HCT116 (cell line): ENCODE measurements at regions not wholly inside any gene's neighbourhood (a gene's known extent, or its start where the extent isn't known, plus 50 kb on each side); places are given as distances from the start of the nearest gene placed in this dataset.

Experiments used
- ATAC-seq: fragments of 200-7000 bp; cut with Tn5 transposase; 2 replicates; pipeline ENCODE4 v1.9.1; 2020; ENCODE audit warnings: mild to moderate bottlenecking, moderate library complexity
- BruUV-seq: library from RNA; stranded (reverse); fragments of 400-500 nt; replicated peaks from 2 replicates; lab custom pipeline; 2021; lab: Mats Ljungman, UMichigan
- CTCF ChIA-PET: fragments of 300-600 bp; sonication (Branson Sonifier 250); formaldehyde crosslinking; loops from one replicate; lab custom pipeline; 2021; ENCODE audit warnings: antibody characterized with exemption; lab: Charles Lee
- POLR2A ChIA-PET: fragments of 300-600, 350-600 bp; sonication (Branson Sonifier 250); formaldehyde crosslinking; loops from one replicate; lab custom pipeline; 2021; ENCODE audit warnings: antibody characterized with exemption; lab: Charles Lee
- RAD21 ChIA-PET, 2 experiments: fragments of 300-600 bp; sonication (Branson Sonifier 250); formaldehyde crosslinking; loops; one replicate each; lab custom pipeline; 2023; ENCODE audit warnings: low total read pairs in 2 of 2; ENCODE audit not compliant: uncharacterized antibody in 2 of 2, unreplicated experiment in 2 of 2, low non-redundant PET in 1 of 2; lab: Charles Lee
- DNase-seq: peaks from one replicate; pipeline ENCODE4 v3.0.0-alpha.2; 2010; ENCODE audit warnings: low read depth, low spot score
- H2AFZ ChIP-seq: fragments of 200-600 bp; shearing (Covaris generic), sonication (generic); 2 replicates; pipeline ENCODE4 v1.6.1; 2017; ENCODE audit warnings: low read depth, mixed run types, mixed read lengths, antibody characterized with exemption, low read length; ENCODE audit not compliant: poor library complexity, severe bottlenecking
- H3K27ac ChIP-seq: 2 replicates; pipeline ENCODE4 v1.5.1; 2012; ENCODE audit warnings: low read depth, low read length
- H3K27me3 ChIP-seq: fragments of 200-600 bp; sonication (generic); 2 replicates; pipeline ENCODE4 v1.6.1; 2016; ENCODE audit warnings: mixed run types, low read length, mixed read lengths; ENCODE audit not compliant: insufficient read depth
- H3K36me3 ChIP-seq, 2 experiments: fragments of 200-500 bp in 1 of 2; fragments of 200-600 bp in 1 of 2; sonication (Bioruptor generic) in 1 of 2; sonication (generic) in 1 of 2; 2 replicates each; pipeline versions ENCODE4 v1.5.1 to v1.6.1; 2014 to 2016; ENCODE audit warnings: low read length in 2 of 2, inconsistent platforms in 1 of 2, mixed read lengths in 1 of 2, mixed run types in 1 of 2; ENCODE audit not compliant: insufficient read depth in 2 of 2, control insufficient read depth in 1 of 2
- H3K4me1 ChIP-seq, 2 experiments: fragments of 200-600 bp in 1 of 2; sonication (generic) in 1 of 2; 2 replicates each; pipeline versions ENCODE4 v1.5.1 to v1.6.1; 2012 to 2017; ENCODE audit warnings: low read length in 2 of 2, inconsistent platforms in 1 of 2, mild to moderate bottlenecking in 1 of 2, mixed read lengths in 1 of 2, mixed run types in 1 of 2, moderate library complexity in 1 of 2; ENCODE audit not compliant: insufficient read depth in 2 of 2, control insufficient read depth in 1 of 2
- H3K4me2 ChIP-seq: fragments of 200-600 bp; sonication (generic); 2 replicates; pipeline ENCODE4 v1.6.1; 2017; ENCODE audit warnings: mixed run types, low read length, mixed read lengths
- H3K4me3 ChIP-seq, 2 experiments: fragments of 200-600 bp in 1 of 2; sonication (generic) in 1 of 2; replicated peaks in 1 of 2; 2 replicates each; pipeline ENCODE4 v1.5.1; 2011 to 2016; ENCODE audit warnings: low read length in 2 of 2, control low read depth in 1 of 2, low read depth in 1 of 2, mild to moderate bottlenecking in 1 of 2, mixed read lengths in 1 of 2, mixed run types in 1 of 2
- H3K79me2 ChIP-seq: fragments of 200-600 bp; sonication (generic); 2 replicates; pipeline ENCODE4 v1.6.1; 2017; ENCODE audit warnings: mild to moderate bottlenecking, mixed run types, low read length, moderate library complexity, mixed read lengths; ENCODE audit not compliant: insufficient read depth
- H3K9ac ChIP-seq: fragments of 200-600 bp; sonication (generic); 2 replicates; pipeline ENCODE4 v1.6.1; 2016; ENCODE audit warnings: low read length, mixed read lengths
- H3K9me2 ChIP-seq: fragments of 200-600 bp; sonication (generic), shearing (Covaris generic); 2 replicates; pipeline ENCODE4 v1.6.1; 2017; ENCODE audit warnings: mixed run types, mild to moderate bottlenecking, moderate library complexity; ENCODE audit not compliant: insufficient read depth
- H3K9me3 ChIP-seq, 2 experiments: fragments of 200-500 bp in 1 of 2; fragments of 200-600 bp in 1 of 2; sonication (Bioruptor generic) in 1 of 2; sonication (generic) in 1 of 2; 2 replicates each; pipeline ENCODE4 v1.6.1; 2014 to 2017; ENCODE audit warnings: low read length in 2 of 2, mixed read lengths in 2 of 2, inconsistent platforms in 1 of 2, low read depth in 1 of 2, mild to moderate bottlenecking in 1 of 2, mixed run types in 1 of 2, moderate library complexity in 1 of 2; ENCODE audit not compliant: control insufficient read depth in 1 of 2, insufficient read depth in 1 of 2
- H4K20me1 ChIP-seq: fragments of 200-600 bp; sonication (generic), shearing (Covaris generic); 2 replicates; pipeline ENCODE4 v1.6.1; 2017; ENCODE audit warnings: mixed run types, mild to moderate bottlenecking, moderate library complexity; ENCODE audit not compliant: insufficient read depth
- CBX3 ChIP-seq: IDR thresholded peaks from 2 replicates; pipeline ENCODE4 v1.6.1; 2012; ENCODE audit warnings: low read depth
- EZH2phosphoT487 ChIP-seq: fragments of 200-600 bp; IDR thresholded peaks from 2 replicates; pipeline ENCODE4 v1.6.1; 2018; ENCODE audit warnings: antibody characterized with exemption, borderline replicate concordance
- SRF ChIP-seq: IDR thresholded peaks from 2 replicates; pipeline ENCODE4 v1.6.1; 2012; ENCODE audit warnings: low read depth
- ZBTB33 ChIP-seq: IDR thresholded peaks from 2 replicates; pipeline ENCODE4 v1.6.1; 2011; ENCODE audit warnings: mild to moderate bottlenecking, low read length, moderate library complexity; ENCODE audit not compliant: insufficient replicate concordance; ENCODE audit errors: extremely low read depth
- intact Hi-C: fragments of 100-400 bp; cut with micrococcal nuclease; formaldehyde crosslinking; loops from 2 replicates; pipeline ENCODE4 v1.10.0; 2022
- TF ChIP-seq, protein P1 (sequence below): IDR thresholded peaks from 2 replicates; pipeline ENCODE4 v1.6.1; 2012

DNA sequence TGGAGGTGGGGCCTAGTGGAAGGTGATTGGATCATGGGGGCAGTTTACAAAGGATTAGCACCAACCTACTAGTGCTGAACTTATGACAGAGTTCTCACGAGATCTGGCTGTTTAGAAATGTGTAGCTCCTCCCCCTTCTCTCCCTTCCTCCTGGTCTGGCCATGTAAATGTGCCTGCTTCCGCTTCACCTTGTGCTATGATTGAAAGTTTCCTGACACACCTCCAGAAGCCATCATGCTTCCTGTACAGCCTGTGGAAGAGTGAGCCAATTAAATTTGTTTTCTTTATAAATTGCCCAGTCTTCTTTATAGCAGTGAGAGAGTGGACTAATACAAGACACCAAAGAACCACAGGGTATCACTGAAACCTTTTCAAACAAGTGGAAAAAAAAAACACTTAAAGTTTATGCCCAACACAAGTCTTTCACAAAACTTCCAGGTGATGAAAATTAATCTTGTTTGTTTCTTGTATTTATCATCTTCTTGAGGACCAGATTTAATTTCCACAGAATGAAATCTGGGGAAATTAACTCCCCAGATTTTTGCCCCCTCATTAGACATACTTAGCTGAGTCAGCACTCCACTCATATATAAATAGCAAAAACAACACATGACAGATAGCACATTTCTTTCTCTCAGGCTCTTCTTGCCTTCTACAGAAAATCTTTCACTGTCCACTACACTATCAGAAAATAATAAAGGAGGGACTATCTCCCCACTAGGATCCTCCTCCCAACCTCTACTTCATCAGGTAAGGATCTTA is 847.2 kb downstream of the TUSC7 start:
- no peak for ATAC-seq
- RAD21 ChIA-PET = no interaction called here
- POLR2A ChIA-PET = no interaction called here

More for the DNA sequence above, 847.2 kb downstream of the TUSC7 start:
- no peaks in the 10 kb centered on the region for H3K9me2 ChIP-seq
- intact Hi-C loops = no loop called here
- no peak overlapping the region for H3K4me2 ChIP-seq
- H3K36me3 ChIP-seq = no peaks in the 10 kb centered on the region; a peak in 1 of 4 replicates
- no peak overlapping the region for H3K4me3 ChIP-seq
- no peak for DNase-seq
- H3K79me2 ChIP-seq = no peaks in the 10 kb centered on the region
- H3K27me3 ChIP-seq = no peaks in the 10 kb centered on the region
- CTCF ChIA-PET = no interaction called here
- H4K20me1 ChIP-seq = no peaks in the 10 kb centered on the region
- H3K9ac ChIP-seq = no peak overlapping the region
- H2AFZ ChIP-seq = no peak overlapping the region
- TF ChIP-seq SRF (no peak), EZH2phosphoT487 (no peak), ZBTB33 (no peak), CBX3 (no peak)
- TF ChIP-seq, protein P1, sequence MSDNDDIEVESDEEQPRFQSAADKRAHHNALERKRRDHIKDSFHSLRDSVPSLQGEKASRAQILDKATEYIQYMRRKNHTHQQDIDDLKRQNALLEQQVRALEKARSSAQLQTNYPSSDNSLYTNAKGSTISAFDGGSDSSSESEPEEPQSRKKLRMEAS = no peak
- TF ChIP-seq, all 23 proteins: peak for 0
- H3K27ac ChIP-seq = no peak overlapping the region
- no TSS peak for BruUV-seq
- no peaks in the 10 kb centered on the region for H3K4me1 ChIP-seq
- H3K9me3 ChIP-seq = no peaks in the 10 kb centered on the region
